H1 (cell line): ENCODE measurements at regions not wholly inside any gene's neighbourhood (a gene's known extent, or its start where the extent isn't known, plus 50 kb on each side); places are given as distances from the start of the nearest gene placed in this dataset.
A peak's percentile ranks its signal among the peaks of the same experiment; 100 is the strongest.

ENCODE experiments used
- CTCF ChIA-PET: fragments of 300-600 bp; sonication (Branson Sonifier 250); formaldehyde crosslinking; loops from one replicate; lab custom pipeline; 2021; ENCODE audit not compliant: partially characterized antibody; lab: Charles Lee
- POLR2A ChIA-PET: fragments of 300-600 bp; sonication (Branson Sonifier 250); formaldehyde crosslinking; loops from one replicate; lab custom pipeline; 2021; ENCODE audit warnings: inconsistent platforms; ENCODE audit not compliant: partially characterized antibody; lab: Charles Lee
- DNase-seq, 2 experiments: peaks; one replicate each; pipeline versions ENCODE4 v3.0.0 to v3.0.0-alpha.2; 2010 to 2022; ENCODE audit warnings: low spot score in 2 of 2, low read depth in 1 of 2, mixed read lengths in 1 of 2
- FAIRE-seq: peaks from 2 replicates; lab custom pipeline; 2011; peaks lifted over from hg19 to GRCh38; lab: Jason Lieb, UNC
- H2AFZ ChIP-seq: 2 replicates; pipeline ENCODE4 v1.8.1; 2012; ENCODE audit warnings: low read length, inconsistent platforms
- H2AK5ac ChIP-seq: 2 replicates; pipeline ENCODE4 v1.6.1; 2013; ENCODE audit warnings: low read depth, low read length
- H2BK120ac ChIP-seq: replicated peaks from 2 replicates; pipeline ENCODE3; 2013; ENCODE audit warnings: low read depth, low read length, inconsistent platforms
- H2BK12ac ChIP-seq: 2 replicates; pipeline ENCODE4 v1.6.1; 2013; ENCODE audit warnings: low read depth, low read length
- H2BK15ac ChIP-seq: 2 replicates; pipeline ENCODE4 v1.6.1; 2013; ENCODE audit warnings: low read length
- H2BK20ac ChIP-seq: 2 replicates; pipeline ENCODE4 v1.6.1; 2013; ENCODE audit warnings: low read length
- H2BK5ac ChIP-seq: 2 replicates; pipeline ENCODE4 v1.6.1; 2013; ENCODE audit warnings: low read depth, low read length
- H3K14ac ChIP-seq: 2 replicates; pipeline ENCODE4 v1.6.1; 2013; ENCODE audit warnings: inconsistent platforms; ENCODE audit not compliant: insufficient read length
- H3K18ac ChIP-seq: 2 replicates; pipeline ENCODE4 v1.6.1; 2013; ENCODE audit warnings: low read length; ENCODE audit errors: extremely low read depth
- H3K23ac ChIP-seq: 2 replicates; pipeline ENCODE4 v1.6.1; 2013; ENCODE audit warnings: inconsistent platforms; ENCODE audit not compliant: insufficient read length
- H3K23me2 ChIP-seq: 2 replicates; pipeline ENCODE4 v1.6.1; 2013; ENCODE audit warnings: low read depth, low read length
- H3K27ac ChIP-seq: 2 replicates; pipeline ENCODE4 v1.6.1; 2011; ENCODE audit warnings: low read depth, low read length, inconsistent platforms
- H3K27me3 ChIP-seq, 4 experiments: replicated peaks in 1 of 4; 1 replicate in 1 of 4; 2 replicates in 3 of 4; pipeline versions ENCODE4 v1.6.1 to v1.8.1; 2011 to 2013; ENCODE audit warnings: low read length in 3 of 4, mild to moderate bottlenecking in 3 of 4, inconsistent platforms in 2 of 4, mixed read lengths in 2 of 4, moderate library complexity in 1 of 4; ENCODE audit not compliant: control insufficient read depth in 3 of 4, insufficient read depth in 3 of 4; ENCODE audit errors: extremely low read depth in 1 of 4
- H3K36me3 ChIP-seq, 4 experiments: 2 replicates each; pipeline versions ENCODE4 v1.6.1 to v1.8.1; 2011 to 2013; ENCODE audit warnings: mild to moderate bottlenecking in 4 of 4, low read length in 3 of 4, moderate library complexity in 2 of 4, control low read depth in 1 of 4, inconsistent platforms in 1 of 4; ENCODE audit not compliant: insufficient read depth in 4 of 4, control insufficient read depth in 2 of 4
- H3K4ac ChIP-seq: replicated peaks from 2 replicates; pipeline ENCODE3; 2013; ENCODE audit warnings: low read length, low read depth, mixed read lengths, inconsistent platforms; ENCODE audit not compliant: insufficient read length
- H3K4me1 ChIP-seq, 4 experiments: replicated peaks in 1 of 4; 1 replicate in 1 of 4; 2 replicates in 3 of 4; pipeline versions ENCODE4 v1.6.1 to v1.8.1; 2011 to 2013; ENCODE audit warnings: low read length in 3 of 4, inconsistent platforms in 2 of 4, mixed read lengths in 1 of 4; ENCODE audit not compliant: insufficient read depth in 4 of 4, control insufficient read depth in 3 of 4
- H3K4me2 ChIP-seq, 2 experiments: 2 replicates each; pipeline versions ENCODE4 v1.6.1 to v1.8.1; 2011 to 2013; ENCODE audit warnings: low read depth in 2 of 2, low read length in 2 of 2, control low read depth in 1 of 2, inconsistent platforms in 1 of 2, mild to moderate bottlenecking in 1 of 2; ENCODE audit not compliant: insufficient read depth in 1 of 2
- H3K4me3 ChIP-seq, 4 experiments: fragments of 200-600, 300-600 bp in 1 of 4; sonication (generic), shearing (Covaris generic), sonication (Bioruptor Twin) in 1 of 4; 2 replicates each; pipeline versions ENCODE4 v1.5.1 to v1.8.1; 2011 to 2016; ENCODE audit warnings: low read length in 4 of 4, low read depth in 3 of 4, control low read depth in 2 of 4, inconsistent platforms in 2 of 4, mild to moderate bottlenecking in 2 of 4, mixed read lengths in 1 of 4, moderate library complexity in 1 of 4; ENCODE audit not compliant: insufficient read depth in 2 of 4; ENCODE audit errors: extremely low read depth in 1 of 4
- H3K56ac ChIP-seq: replicated peaks from 2 replicates; pipeline ENCODE3; 2013; ENCODE audit warnings: low read depth, mild to moderate bottlenecking, mixed read lengths, low read length, inconsistent platforms; ENCODE audit not compliant: insufficient read length
- H3K79me1 ChIP-seq: 2 replicates; pipeline ENCODE4 v1.6.1; 2013; ENCODE audit warnings: low read depth, low read length, control low read depth
- H3K79me2 ChIP-seq, 2 experiments: 2 replicates each; pipeline versions ENCODE4 v1.6.1 to v1.8.1; 2012 to 2013; ENCODE audit warnings: low read length in 2 of 2, mild to moderate bottlenecking in 2 of 2, inconsistent platforms in 1 of 2; ENCODE audit not compliant: insufficient read depth in 2 of 2, control insufficient read depth in 1 of 2
- H3K9ac ChIP-seq, 4 experiments: replicated peaks in 1 of 4; 1 replicate in 1 of 4; 2 replicates in 3 of 4; pipeline versions ENCODE4 v1.6.1 to v1.8.1; 2011 to 2013; ENCODE audit warnings: low read depth in 3 of 4, low read length in 3 of 4, control low read depth in 2 of 4, mild to moderate bottlenecking in 2 of 4, moderate library complexity in 2 of 4, inconsistent platforms in 1 of 4; ENCODE audit errors: extremely low read depth in 1 of 4
- H3K9me3 ChIP-seq, 2 experiments: 2 replicates each; pipeline versions ENCODE4 v1.6.1 to v1.8.1; 2012 to 2013; ENCODE audit warnings: mild to moderate bottlenecking in 2 of 2, moderate library complexity in 2 of 2, control low read depth in 1 of 2, inconsistent platforms in 1 of 2, low read depth in 1 of 2, low read length in 1 of 2, mixed read lengths in 1 of 2; ENCODE audit not compliant: insufficient read depth in 2 of 2
- H4K20me1 ChIP-seq, 2 experiments: replicated peaks in 1 of 2; 2 replicates each; pipeline versions ENCODE3 to v1.8.1; 2011 to 2013; ENCODE audit warnings: inconsistent platforms in 2 of 2, low read length in 2 of 2, mild to moderate bottlenecking in 1 of 2; ENCODE audit not compliant: insufficient read depth in 2 of 2, control insufficient read depth in 1 of 2
- H4K5ac ChIP-seq: 2 replicates; pipeline ENCODE4 v1.6.1; 2013; ENCODE audit warnings: low read length, low read depth, mixed read lengths, inconsistent platforms; ENCODE audit not compliant: insufficient read length
- H4K8ac ChIP-seq: 2 replicates; pipeline ENCODE4 v1.8.0; 2013; ENCODE audit warnings: mild to moderate bottlenecking, moderate library complexity, low read length, inconsistent platforms; ENCODE audit not compliant: insufficient read depth; ENCODE audit errors: extremely low read depth
- H4K91ac ChIP-seq: replicated peaks from 2 replicates; pipeline ENCODE3; 2013; ENCODE audit warnings: low read length, mixed read lengths, inconsistent platforms; ENCODE audit not compliant: insufficient read length
- EP300 ChIP-seq, 2 experiments: IDR thresholded peaks; 1 replicate in 1 of 2; 2 replicates in 1 of 2; pipeline ENCODE4 v1.6.1; 2011 to 2012; ENCODE audit warnings: low read depth in 2 of 2, low read length in 2 of 2, mild to moderate bottlenecking in 2 of 2, borderline replicate concordance in 1 of 2, inconsistent platforms in 1 of 2, moderate library complexity in 1 of 2
- EZH2 ChIP-seq: fragments of 200-600 bp; sonication (generic); IDR thresholded peaks from 2 replicates; pipeline ENCODE4 v1.7.1; 2012; ENCODE audit warnings: low read depth, mild to moderate bottlenecking, moderate library complexity, low read length, inconsistent platforms; ENCODE audit not compliant: severe bottlenecking
- GTF2F1 ChIP-seq: IDR thresholded peaks from 2 replicates; pipeline ENCODE4 v1.6.1; 2012; ENCODE audit warnings: low read depth, low read length, improper control_type of control experiment, borderline replicate concordance
- KDM5A ChIP-seq: fragments of 200-600 bp; IDR thresholded peaks from 2 replicates; pipeline ENCODE4 v1.7.1; 2012; ENCODE audit warnings: mild to moderate bottlenecking, low read length, inconsistent platforms, mixed read lengths
- POLR2AphosphoS5 ChIP-seq: IDR thresholded peaks from 2 replicates; pipeline ENCODE4 v1.6.1; 2011; ENCODE audit warnings: low read depth, low read length

GRCh38 chr13:50282016-50282415 lies 266.8 kb downstream of the KCNRG start:
- Histone ChIP-seq H3K27me3 (no peaks in the 10 kb centered on the region), H3K36me3 (no peaks in the 10 kb centered on the region)
- DNase-seq = no peak
- no peak for TF ChIP-seq GTF2F1
- TF ChIP-seq POLR2AphosphoS5 = no peak
- no peak for TF ChIP-seq KDM5A
- TF ChIP-seq EP300 (IDR thresholded peaks at IDR 0.05; ENCODE audit: borderline replicate concordance in 1 of 2, low read depth in 2 of 2, low read length in 2 of 2) = no peak
- no peak for TF ChIP-seq EZH2

More at GRCh38 chr13:50282016-50282415, 266.8 kb downstream of the KCNRG start:
- no peak overlapping the region for H3K4me3 ChIP-seq
- H2BK5ac ChIP-seq = no peak overlapping the region
- H3K23ac ChIP-seq = no peak overlapping the region
- no peak overlapping the region for H2AFZ ChIP-seq
- H3K14ac ChIP-seq = no peak overlapping the region
- no peak overlapping the region for H4K5ac ChIP-seq
- no peaks in the 10 kb centered on the region for H4K20me1 ChIP-seq
- H3K56ac ChIP-seq = no peak overlapping the region
- H3K4ac ChIP-seq = no peak overlapping the region
- no peak overlapping the region for H3K9ac ChIP-seq
- H2BK15ac ChIP-seq = no peak overlapping the region; the same call in 1 of the 2 replicates
- no peaks in the 10 kb centered on the region for H3K23me2 ChIP-seq
- H3K4me2 ChIP-seq = peak overlapping the region in 1 of 2 experiments; percentile 35; a peak in 1 of 4 replicates
- peak overlapping the region; percentile 31; the same call in 1 of the 2 replicates for H2BK12ac ChIP-seq
- ChIA-PET CTCF (interaction anchor here (0.7 to 0.8 kb wide), 2 partner anchors 29 to 630 kb away, joined by 3 read pairs; no protein-coding TSS in a partner anchor), POLR2A (interaction anchor here (1.3 kb wide), 1 partner anchor 15 kb away, joined by 3 read pairs; no protein-coding TSS in a partner anchor)
- no peak for FAIRE-seq
- H3K79me1 ChIP-seq = no peaks in the 10 kb centered on the region; the same call in 1 of the 2 replicates
- H3K9me3 ChIP-seq = no peaks in the 10 kb centered on the region; a peak in 1 of 4 replicates
- H3K79me2 ChIP-seq = no peaks in the 10 kb centered on the region
- H3K27ac ChIP-seq = no peak overlapping the region
- no peak overlapping the region for H2BK120ac ChIP-seq
- H4K91ac ChIP-seq = no peak overlapping the region
- H3K18ac ChIP-seq = no peak overlapping the region
- H4K8ac ChIP-seq = no peak overlapping the region
- peaks cover 0 to 16% (median 10%) of the 10 kb centered on the region in 4 experiments; a peak in 3 of 7 replicates for H3K4me1 ChIP-seq
- H2BK20ac ChIP-seq = no peak overlapping the region
- no peak overlapping the region for H2AK5ac ChIP-seq
